GM23338 (cell line): ENCODE measurements at regions not wholly inside any gene's neighbourhood (a gene's known extent, or its start where the extent isn't known, plus 50 kb on each side); places are given as distances from the start of the nearest gene placed in this dataset.

Experiments
- ATAC-seq: fragments of 200-7000 bp; cut with Tn5 transposase; 3 replicates; pipeline ENCODE4 v1.9.1; 2020
- DNase-seq: peaks from one replicate; pipeline ENCODE4 v3.0.0-alpha.2; 2015; ENCODE audit warnings: low spot score
- H2AFZ ChIP-seq: fragments of 200-600 bp; sonication (generic); 2 replicates; pipeline ENCODE4 v1.8.0; 2016; ENCODE audit warnings: antibody characterized with exemption, mild to moderate bottlenecking, moderate library complexity
- H3F3A ChIP-seq: fragments of 200-600 bp; sonication (generic); replicated peaks from 2 replicates; pipeline ENCODE4 v1.8.0; 2017; ENCODE audit warnings: antibody characterized with exemption, mixed run types, low read depth
- H3K27ac ChIP-seq: fragments of 200-600 bp; sonication (generic); 2 replicates; pipeline ENCODE4 v1.6.1; 2016; ENCODE audit warnings: low read depth
- H3K27me3 ChIP-seq: fragments of 200-600 bp; sonication (generic); 2 replicates; pipeline ENCODE4 v1.8.0; 2016; ENCODE audit warnings: mild to moderate bottlenecking, mixed run types, moderate library complexity; ENCODE audit not compliant: insufficient read depth
- H3K36me3 ChIP-seq: fragments of 200-600 bp; sonication (generic); 2 replicates; pipeline ENCODE4 v1.8.0; 2016; ENCODE audit warnings: mild to moderate bottlenecking; ENCODE audit not compliant: insufficient read depth
- H3K4me1 ChIP-seq: fragments of 200-600 bp; sonication (generic); 2 replicates; pipeline ENCODE4 v1.8.0; 2016; ENCODE audit warnings: mild to moderate bottlenecking, moderate library complexity; ENCODE audit not compliant: insufficient read depth
- H3K4me2 ChIP-seq: fragments of 200-600 bp; sonication (generic); 2 replicates; pipeline ENCODE4 v1.7.1; 2017; ENCODE audit warnings: mixed run types
- H3K4me3 ChIP-seq: fragments of 200-600 bp; sonication (generic); 2 replicates; pipeline ENCODE4 v1.6.1; 2016; ENCODE audit warnings: mixed run types
- H3K79me2 ChIP-seq: fragments of 200-600 bp; sonication (generic); replicated peaks from 2 replicates; pipeline ENCODE4 v1.8.0; 2017; ENCODE audit warnings: mild to moderate bottlenecking; ENCODE audit not compliant: insufficient read depth
- H3K9me2 ChIP-seq: fragments of 200-600 bp; sonication (generic); 2 replicates; pipeline ENCODE4 v1.8.0; 2017; ENCODE audit not compliant: insufficient read depth
- H4K20me1 ChIP-seq: fragments of 200-600 bp; sonication (generic); replicated peaks from 2 replicates; pipeline ENCODE4 v1.8.0; 2017; ENCODE audit warnings: mild to moderate bottlenecking; ENCODE audit not compliant: insufficient read depth
- H3K27ac Mint-ChIP-seq: 2 replicates; pipeline ENCODE4 v1.8.0; 2020; ENCODE audit warnings: inconsistent platforms, mild to moderate bottlenecking, moderate library complexity, mixed read lengths
- H3K27me3 Mint-ChIP-seq: 3 replicates; pipeline ENCODE4 v1.8.0; 2022; ENCODE audit warnings: low read depth, mild to moderate bottlenecking, moderate library complexity, mixed read lengths, inconsistent platforms; ENCODE audit not compliant: insufficient read depth, poor library complexity
- H3K36me3 Mint-ChIP-seq: 3 replicates; pipeline ENCODE4 v1.8.0; 2021; ENCODE audit warnings: low read depth, mild to moderate bottlenecking, inconsistent platforms, moderate library complexity, mixed read lengths
- H3K4me1 Mint-ChIP-seq: 3 replicates; pipeline ENCODE4 v1.8.0; 2020; ENCODE audit warnings: mild to moderate bottlenecking, inconsistent platforms, mixed read lengths
- H3K4me3 Mint-ChIP-seq: 3 replicates; pipeline ENCODE4 v1.8.0; 2021; ENCODE audit warnings: moderate library complexity, mild to moderate bottlenecking, inconsistent platforms, mixed read lengths
- H3K9me3 Mint-ChIP-seq: 3 replicates; pipeline ENCODE4 v1.8.0; 2020; ENCODE audit warnings: moderate library complexity, mild to moderate bottlenecking, inconsistent platforms, mixed read lengths
- CREB1 ChIP-seq: fragments of 250-450 bp; sonication (Bioruptor Pico); IDR thresholded peaks from 2 replicates; pipeline ENCODE4 v1.5.0; 2020; ENCODE audit warnings: low read depth, mild to moderate bottlenecking, moderate library complexity
- CTCF ChIP-seq, 2 experiments: fragments of 200-600 bp in 1 of 2; sonication (generic) in 1 of 2; conservative IDR thresholded peaks; 2 replicates each; pipeline versions ENCODE4 v1.5.1 to v1.6.1; 2016 to 2017; ENCODE audit warnings: antibody characterized with exemption in 2 of 2, low read depth in 2 of 2, mild to moderate bottlenecking in 2 of 2, moderate library complexity in 1 of 2
- EZH2 ChIP-seq: fragments of 200-600 bp; sonication (generic); IDR thresholded peaks from one replicate; pipeline ENCODE4 v1.8.0; 2017; ENCODE audit warnings: antibody characterized with exemption, mild to moderate bottlenecking, low read depth; ENCODE audit not compliant: unreplicated experiment
- EZH2phosphoT487 ChIP-seq: fragments of 200-600 bp; sonication (generic); IDR thresholded peaks from one replicate; pipeline ENCODE4 v1.8.1; 2018; ENCODE audit warnings: antibody characterized with exemption; ENCODE audit not compliant: unreplicated experiment
- JUNB ChIP-seq: IDR thresholded peaks from one replicate; pipeline ENCODE4 v1.6.1; 2016; ENCODE audit warnings: antibody characterized with exemption; ENCODE audit not compliant: unreplicated experiment
- NANOG ChIP-seq: IDR thresholded peaks from 2 replicates; pipeline ENCODE4 v1.6.1; 2016; ENCODE audit warnings: antibody characterized with exemption, borderline replicate concordance
- POLR2AphosphoS5 ChIP-seq: IDR thresholded peaks from 2 replicates; pipeline ENCODE4 v1.6.1; 2016; ENCODE audit warnings: antibody characterized with exemption, low read depth
- STAT1 ChIP-seq: IDR thresholded peaks from one replicate; pipeline ENCODE4 v1.6.1; 2016; ENCODE audit warnings: antibody characterized with exemption; ENCODE audit not compliant: unreplicated experiment
- ZNF114 ChIP-seq: fragments of 250-450 bp; sonication (Bioruptor Pico); IDR thresholded peaks from 2 replicates; pipeline ENCODE4 v1.5.0; 2020; ENCODE audit warnings: mild to moderate bottlenecking, moderate library complexity
- ZNF331 ChIP-seq: fragments of 250-450 bp; sonication (Bioruptor Pico); IDR thresholded peaks from 2 replicates; pipeline ENCODE4 v1.5.0; 2020; ENCODE audit warnings: low read depth, mild to moderate bottlenecking, moderate library complexity
- ZNF462 ChIP-seq: fragments of 250-450 bp; sonication (Bioruptor Pico); IDR thresholded peaks from 2 replicates; pipeline ENCODE4 v1.5.0; 2020; ENCODE audit warnings: mild to moderate bottlenecking, moderate library complexity
- TF ChIP-seq, protein P1 (sequence below): IDR thresholded peaks from one replicate; pipeline ENCODE4 v1.6.1; 2018; ENCODE audit warnings: antibody characterized with exemption; ENCODE audit not compliant: unreplicated experiment
- TF ChIP-seq, protein P2 (sequence below): IDR thresholded peaks from 2 replicates; pipeline ENCODE4 v1.6.1; 2016; ENCODE audit warnings: antibody characterized with exemption

GRCh38 chr2:220356076-220356475, 728.6 kb downstream of the SLC4A3 start:
- no peak for ATAC-seq
- no peaks in the 10 kb centered on the region; the same call in 2 of the 3 replicates for H3K36me3 Mint-ChIP-seq

More at GRCh38 chr2:220356076-220356475, 728.6 kb downstream of the SLC4A3 start:
- TF ChIP-seq ZNF462 = no peak
- TF ChIP-seq CREB1 = no peak
- TF ChIP-seq EZH2 = no peak
- no peak for TF ChIP-seq ZNF114
- no peak for TF ChIP-seq CTCF (conservative IDR thresholded peaks at IDR 0.05; ENCODE audit: low read depth in 2 of 2)
- TF ChIP-seq EZH2phosphoT487 = no peak
- TF ChIP-seq, protein P1, sequence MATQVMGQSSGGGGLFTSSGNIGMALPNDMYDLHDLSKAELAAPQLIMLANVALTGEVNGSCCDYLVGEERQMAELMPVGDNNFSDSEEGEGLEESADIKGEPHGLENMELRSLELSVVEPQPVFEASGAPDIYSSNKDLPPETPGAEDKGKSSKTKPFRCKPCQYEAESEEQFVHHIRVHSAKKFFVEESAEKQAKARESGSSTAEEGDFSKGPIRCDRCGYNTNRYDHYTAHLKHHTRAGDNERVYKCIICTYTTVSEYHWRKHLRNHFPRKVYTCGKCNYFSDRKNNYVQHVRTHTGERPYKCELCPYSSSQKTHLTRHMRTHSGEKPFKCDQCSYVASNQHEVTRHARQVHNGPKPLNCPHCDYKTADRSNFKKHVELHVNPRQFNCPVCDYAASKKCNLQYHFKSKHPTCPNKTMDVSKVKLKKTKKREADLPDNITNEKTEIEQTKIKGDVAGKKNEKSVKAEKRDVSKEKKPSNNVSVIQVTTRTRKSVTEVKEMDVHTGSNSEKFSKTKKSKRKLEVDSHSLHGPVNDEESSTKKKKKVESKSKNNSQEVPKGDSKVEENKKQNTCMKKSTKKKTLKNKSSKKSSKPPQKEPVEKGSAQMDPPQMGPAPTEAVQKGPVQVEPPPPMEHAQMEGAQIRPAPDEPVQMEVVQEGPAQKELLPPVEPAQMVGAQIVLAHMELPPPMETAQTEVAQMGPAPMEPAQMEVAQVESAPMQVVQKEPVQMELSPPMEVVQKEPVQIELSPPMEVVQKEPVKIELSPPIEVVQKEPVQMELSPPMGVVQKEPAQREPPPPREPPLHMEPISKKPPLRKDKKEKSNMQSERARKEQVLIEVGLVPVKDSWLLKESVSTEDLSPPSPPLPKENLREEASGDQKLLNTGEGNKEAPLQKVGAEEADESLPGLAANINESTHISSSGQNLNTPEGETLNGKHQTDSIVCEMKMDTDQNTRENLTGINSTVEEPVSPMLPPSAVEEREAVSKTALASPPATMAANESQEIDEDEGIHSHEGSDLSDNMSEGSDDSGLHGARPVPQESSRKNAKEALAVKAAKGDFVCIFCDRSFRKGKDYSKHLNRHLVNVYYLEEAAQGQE = no peak
- no peak for TF ChIP-seq STAT1
- TF ChIP-seq ZNF331 = no peak
- no peak for TF ChIP-seq NANOG
- TF ChIP-seq JUNB = no peak
- TF ChIP-seq, protein P2, sequence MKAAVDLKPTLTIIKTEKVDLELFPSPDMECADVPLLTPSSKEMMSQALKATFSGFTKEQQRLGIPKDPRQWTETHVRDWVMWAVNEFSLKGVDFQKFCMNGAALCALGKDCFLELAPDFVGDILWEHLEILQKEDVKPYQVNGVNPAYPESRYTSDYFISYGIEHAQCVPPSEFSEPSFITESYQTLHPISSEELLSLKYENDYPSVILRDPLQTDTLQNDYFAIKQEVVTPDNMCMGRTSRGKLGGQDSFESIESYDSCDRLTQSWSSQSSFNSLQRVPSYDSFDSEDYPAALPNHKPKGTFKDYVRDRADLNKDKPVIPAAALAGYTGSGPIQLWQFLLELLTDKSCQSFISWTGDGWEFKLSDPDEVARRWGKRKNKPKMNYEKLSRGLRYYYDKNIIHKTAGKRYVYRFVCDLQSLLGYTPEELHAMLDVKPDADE = no peak
- TF ChIP-seq POLR2AphosphoS5 = no peak
- Histone ChIP-seq H3F3A (no peaks in the 10 kb centered on the region), H3K27me3 (no peaks in the 10 kb centered on the region), H3K4me3 (no peak overlapping the region), H4K20me1 (no peaks in the 10 kb centered on the region), H3K36me3 (no peaks in the 10 kb centered on the region), H3K9me2 (peaks cover 5% of the 10 kb centered on the region), H2AFZ (no peak overlapping the region), H3K4me2 (no peak overlapping the region), H3K27ac (no peak overlapping the region), H3K4me1 (no peaks in the 10 kb centered on the region), H3K79me2 (no peaks in the 10 kb centered on the region)
- H3K4me3 Mint-ChIP-seq = no peak overlapping the region
- peaks cover 5% of the 10 kb centered on the region; the same call in 2 of the 3 replicates for H3K4me1 Mint-ChIP-seq
- peaks cover 9% of the 10 kb centered on the region; the same call in 2 of the 3 replicates for H3K9me3 Mint-ChIP-seq
- peaks cover 2% of the 10 kb centered on the region for H3K27me3 Mint-ChIP-seq
- DNase-seq = no peak
- H3K27ac Mint-ChIP-seq = no peak overlapping the region
